Stomach (tissue), 4 donors: ENCODE measurements at regions not wholly inside any gene's neighbourhood (a gene's known extent, or its start where the extent isn't known, plus 50 kb on each side); places are given as distances from the start of the nearest gene placed in this dataset.

Experiments
- CTCF ChIP-seq, 7 experiments: fragments of 450-650 bp in 4 of 7; fragments of 200-600 bp in 3 of 7; sonication (generic) in 3 of 7; IDR thresholded peaks; one replicate each; pipeline ENCODE4 v1.5.1; 2016 to 2019; ENCODE audit warnings: antibody characterized with exemption in 7 of 7, control low read depth in 2 of 7, mild to moderate bottlenecking in 1 of 7
- EP300 ChIP-seq: sonication (generic); formaldehyde crosslinking; IDR thresholded peaks from one replicate; pipeline ENCODE4 v1.6.1; 2017; ENCODE audit warnings: antibody characterized with exemption
- POLR2A ChIP-seq, 4 donors: fragments of 450-650 bp; IDR thresholded peaks; one replicate each; pipeline ENCODE4 v1.6.1; 2016; ENCODE audit warnings: antibody characterized with exemption in 4 of 4, control low read depth in 2 of 4, mild to moderate bottlenecking in 1 of 4, moderate library complexity in 1 of 4

GRCh38 chr18:10361660-10362059 lies 92.8 kb upstream of the APCDD1 start:
- TF ChIP-seq POLR2A (IDR thresholded peaks at IDR 0.05) (no peak), CTCF (IDR thresholded peaks at IDR 0.05) (no peak), EP300 (no peak)
